HTR-8/SVneo (cell line): ENCODE measurements at regions not wholly inside any gene's neighbourhood (a gene's known extent, or its start where the extent isn't known, plus 50 kb on each side); places are given as distances from the start of the nearest gene placed in this dataset.
"Not testable (repeated sequence)": the region's sequence is repeated elsewhere in the genome, so short reads cannot be mapped to it uniquely, and the experiment has no call there.

Source experiments
- DNase-seq: peaks from one replicate; pipeline ENCODE4 v3.0.0; 2011; ENCODE audit warnings: low spot score, mixed read lengths; ENCODE audit not compliant: insufficient read length
- FAIRE-seq: peaks from 2 replicates; lab custom pipeline; 2011; peaks lifted over from hg19 to GRCh38; lab: Jason Lieb, UNC

DNA sequence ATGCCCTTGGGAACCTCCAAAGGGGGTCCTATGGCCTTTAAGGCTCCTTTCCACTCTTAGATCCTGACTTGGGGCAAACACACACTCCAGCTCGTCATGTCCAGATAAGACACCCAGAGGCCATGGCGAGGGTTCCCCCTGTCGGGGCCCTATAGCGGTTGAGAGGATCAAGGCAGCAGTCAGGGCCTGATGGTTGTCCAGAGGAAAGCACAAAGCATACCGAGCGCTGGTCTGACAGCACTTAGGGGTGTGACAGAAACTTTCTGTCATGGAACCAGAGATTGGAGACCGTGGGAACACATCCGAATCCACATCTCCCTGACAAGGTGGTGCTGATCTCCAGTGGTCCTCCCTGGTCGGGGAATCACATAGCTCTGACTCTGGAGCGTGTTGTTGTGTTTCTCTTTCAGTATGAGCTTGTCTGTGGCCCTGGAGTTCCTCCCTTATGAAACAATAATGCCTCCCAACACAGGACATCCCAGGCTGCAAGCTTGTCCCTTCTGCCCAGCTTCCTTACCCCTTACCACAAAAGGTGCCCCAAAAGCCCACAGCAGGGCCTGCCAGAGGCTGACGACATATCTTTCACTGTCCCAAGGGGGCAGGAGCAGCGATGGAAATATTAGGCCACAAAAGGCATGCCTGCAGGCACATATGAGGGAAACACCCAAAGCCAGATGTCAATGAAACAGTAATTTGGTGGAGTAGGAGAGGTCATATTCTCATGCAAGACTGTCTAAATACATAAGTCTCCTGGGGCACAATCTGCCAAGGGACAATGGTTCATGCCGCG lies 144.2 kb downstream of the ADRA2C start:
- FAIRE-seq, DNase-seq: not testable (repeated sequence)

DNA sequence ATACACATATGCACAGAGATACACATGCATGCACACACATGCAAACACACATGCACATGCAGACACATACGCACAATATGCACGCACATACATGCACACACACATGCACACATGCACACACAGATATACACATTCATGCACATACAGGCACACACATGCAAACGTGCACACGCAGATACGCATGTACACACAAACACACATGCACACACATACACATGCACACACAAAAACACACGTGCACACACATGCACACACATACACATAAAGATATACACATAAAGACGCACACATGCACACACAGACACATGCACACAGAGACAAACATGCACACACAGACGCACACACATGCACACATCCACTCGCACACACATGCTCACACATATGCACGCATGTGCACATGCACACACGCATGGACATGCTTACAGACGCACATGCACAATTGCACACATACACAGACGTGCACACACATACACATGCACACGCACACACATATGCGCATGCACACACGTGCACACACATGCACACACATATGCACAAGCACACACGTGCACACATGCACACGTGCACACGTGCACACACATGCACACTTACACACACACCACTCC lies 145.2 kb downstream of the ADRA2C start:
- FAIRE-seq (peak; percentile 97), DNase-seq (no peak)

DNA sequence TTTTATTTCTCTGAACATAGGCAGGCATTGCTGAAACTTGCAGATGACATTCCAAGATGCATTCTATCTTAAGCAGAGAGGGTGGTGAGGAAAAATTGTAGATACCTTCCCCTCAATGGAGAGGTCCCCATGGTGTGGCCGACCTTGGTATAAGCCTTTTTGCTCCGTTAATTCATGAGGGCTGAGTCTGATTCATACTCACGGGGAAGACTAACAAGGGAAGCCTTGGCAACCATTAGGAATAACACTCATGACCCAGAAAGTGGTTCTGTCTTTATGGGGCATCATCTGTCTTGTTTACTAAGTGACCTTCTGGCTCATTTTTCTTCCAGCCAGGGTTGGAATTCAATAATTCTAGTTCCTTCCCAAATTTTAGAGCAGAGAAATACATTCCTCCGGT lies 148.3 kb downstream of the ADRA2C start:
- DNase-seq, FAIRE-seq: not testable (repeated sequence)

DNA sequence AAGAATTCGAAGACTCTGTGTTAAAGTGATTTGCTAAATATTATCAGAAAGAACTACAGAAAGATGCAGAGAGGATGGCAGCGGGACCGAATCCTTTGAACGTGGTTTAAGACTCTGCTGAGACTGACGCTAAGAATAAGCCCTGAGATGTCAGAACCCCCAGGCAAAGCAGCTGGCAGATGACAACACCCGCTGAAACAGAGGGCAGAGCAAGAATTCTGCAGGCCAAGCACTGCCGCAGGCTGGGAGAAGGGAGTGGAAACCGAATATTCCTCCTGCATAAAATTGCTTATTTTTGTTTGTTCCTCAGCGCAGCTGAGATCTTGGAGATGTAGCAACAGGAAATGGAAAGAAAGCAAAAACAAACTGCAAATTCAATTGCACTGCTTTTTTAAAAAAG lies 153.3 kb downstream of the ADRA2C start:
- FAIRE-seq, DNase-seq: not testable (repeated sequence)

DNA sequence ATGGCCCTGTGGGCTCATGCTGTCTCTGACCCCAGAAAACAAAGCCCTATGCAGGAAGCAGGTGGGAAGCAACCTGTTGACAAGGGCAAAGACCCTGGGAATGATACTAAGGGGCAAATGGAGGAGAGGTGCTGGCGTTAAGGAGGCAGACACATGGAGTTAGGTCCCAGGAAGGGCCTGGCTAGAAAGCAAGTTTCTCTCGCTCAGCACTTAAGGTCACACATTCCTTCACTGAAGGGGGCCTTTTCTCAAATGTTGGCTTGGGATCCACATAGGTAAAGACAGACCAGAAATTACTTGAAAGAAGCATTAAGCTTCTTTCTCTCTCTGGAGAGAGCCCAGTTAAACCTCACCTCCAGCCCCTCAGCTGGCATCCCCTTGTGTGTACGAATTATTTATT lies 155.7 kb downstream of the ADRA2C start:
- not testable (repeated sequence) for FAIRE-seq, DNase-seq

DNA sequence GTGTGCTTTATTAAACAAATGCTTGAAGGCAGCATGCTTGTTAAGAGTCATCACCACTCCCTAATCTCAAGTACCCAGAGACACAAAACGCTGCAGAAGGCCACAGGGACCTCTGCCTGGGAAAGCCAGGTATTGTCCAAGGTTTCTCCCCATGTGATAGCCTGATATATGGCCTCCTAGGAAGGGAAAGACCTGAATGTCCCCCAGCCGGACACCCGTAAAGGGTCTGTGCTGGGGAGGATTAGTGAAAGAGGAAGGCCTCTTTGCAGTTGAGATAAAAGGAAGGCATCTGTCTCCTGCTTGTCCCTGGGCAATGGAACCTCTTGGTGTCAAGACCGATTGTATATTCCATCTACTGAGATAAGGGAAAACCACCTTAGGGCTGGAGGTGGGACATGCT lies 159.7 kb downstream of the ADRA2C start:
- not testable (repeated sequence) for FAIRE-seq, DNase-seq

DNA sequence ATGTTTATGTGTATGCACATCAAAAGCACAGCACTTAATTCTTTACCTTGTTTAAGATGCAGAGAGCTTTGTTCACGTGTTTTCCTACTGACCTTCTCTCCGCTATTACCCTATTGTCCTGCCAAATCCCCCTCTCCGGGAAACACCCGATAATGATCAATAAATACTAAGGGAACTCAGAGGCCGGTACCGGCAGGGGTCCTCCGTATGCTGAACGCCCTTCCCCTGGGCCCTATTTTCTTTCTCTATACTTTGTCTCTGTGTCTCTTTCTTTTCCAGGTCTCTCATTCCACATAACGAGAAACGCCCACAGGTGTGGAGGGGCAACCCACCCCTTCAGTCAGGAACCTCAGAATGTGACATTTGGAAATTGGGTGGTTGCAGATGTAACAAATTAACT lies 160.1 kb downstream of the ADRA2C start:
- not testable (repeated sequence) for DNase-seq, FAIRE-seq

DNA sequence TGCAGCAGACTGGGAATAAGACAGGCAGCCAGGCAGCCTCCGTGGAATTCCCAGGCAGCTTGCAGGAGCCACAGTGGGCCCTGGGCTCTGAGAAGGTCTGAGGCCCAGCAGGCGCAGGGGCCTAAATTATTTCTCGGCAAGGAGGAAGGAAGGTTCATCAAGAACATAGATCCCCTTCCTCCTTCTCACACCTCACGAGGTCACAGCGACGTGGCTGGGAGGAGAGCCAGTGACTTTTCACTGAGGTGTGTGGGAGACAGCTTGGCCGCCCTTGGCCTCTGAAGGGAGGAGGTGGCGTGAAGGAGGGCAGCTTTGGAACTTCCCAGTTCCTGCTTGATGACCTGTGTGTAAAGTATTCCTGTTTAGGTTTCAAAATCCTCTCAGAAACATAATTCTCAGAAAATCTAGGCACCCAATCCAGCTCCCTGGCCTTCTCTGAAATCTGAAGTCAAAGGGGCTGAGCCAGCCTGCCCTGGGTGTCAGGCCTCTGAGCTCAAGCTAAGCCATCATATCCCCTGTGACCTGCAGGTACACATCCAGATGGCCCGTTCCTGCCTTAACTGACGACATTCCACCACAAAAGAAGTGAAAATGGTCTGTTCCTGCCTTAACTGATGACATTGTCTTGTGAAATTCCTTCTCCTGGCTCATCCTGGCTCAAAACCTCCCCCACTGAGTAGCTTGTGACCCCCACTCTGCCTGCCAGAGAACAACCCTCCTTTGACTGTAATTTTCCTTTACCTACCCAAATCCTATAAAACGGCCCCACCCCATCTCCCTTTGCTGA lies 161.0 kb downstream of the ADRA2C start:
- FAIRE-seq, result peak; percentile 46
- DNase-seq, result not testable (repeated sequence)

DNA sequence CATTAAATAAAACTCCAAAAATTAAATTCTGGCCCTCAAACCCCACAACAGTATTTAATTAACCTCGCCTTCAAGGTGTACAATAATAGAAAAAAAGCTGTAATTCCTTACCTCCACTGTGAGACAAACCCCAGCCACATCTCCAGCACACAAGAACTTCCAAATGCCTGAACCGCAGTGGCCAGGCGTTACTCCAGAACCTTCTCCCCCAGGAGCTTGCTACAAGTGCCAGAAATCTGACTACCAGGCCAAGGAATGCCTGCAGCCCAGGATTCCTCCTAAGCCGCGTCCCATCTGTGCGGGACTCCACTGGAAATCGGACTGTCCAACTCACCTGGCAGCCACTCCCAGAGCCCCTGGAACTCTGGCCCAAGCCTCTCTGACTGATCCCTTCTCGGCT lies 163.2 kb downstream of the ADRA2C start:
- not testable (repeated sequence) for DNase-seq, FAIRE-seq

DNA sequence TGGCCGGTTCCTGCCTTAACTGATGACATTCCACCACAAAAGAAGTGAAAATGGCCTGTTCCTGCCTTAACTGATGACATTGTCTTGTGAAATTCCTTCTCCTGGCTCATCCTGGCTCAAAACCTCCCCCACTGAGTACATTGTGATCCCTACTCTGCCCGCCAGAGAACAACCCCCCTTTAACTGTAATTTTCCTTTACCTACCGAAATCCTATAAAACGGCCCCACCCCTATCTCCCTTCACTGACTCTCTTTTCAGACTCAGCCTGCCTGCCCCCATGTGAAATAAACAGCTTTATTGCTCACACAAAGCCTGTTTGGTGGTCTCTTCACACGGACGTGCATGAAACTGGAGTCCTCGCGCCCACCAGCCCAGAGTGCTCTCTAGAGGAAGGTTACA lies 166.5 kb downstream of the ADRA2C start:
- not testable (repeated sequence) for DNase-seq, FAIRE-seq

DNA sequence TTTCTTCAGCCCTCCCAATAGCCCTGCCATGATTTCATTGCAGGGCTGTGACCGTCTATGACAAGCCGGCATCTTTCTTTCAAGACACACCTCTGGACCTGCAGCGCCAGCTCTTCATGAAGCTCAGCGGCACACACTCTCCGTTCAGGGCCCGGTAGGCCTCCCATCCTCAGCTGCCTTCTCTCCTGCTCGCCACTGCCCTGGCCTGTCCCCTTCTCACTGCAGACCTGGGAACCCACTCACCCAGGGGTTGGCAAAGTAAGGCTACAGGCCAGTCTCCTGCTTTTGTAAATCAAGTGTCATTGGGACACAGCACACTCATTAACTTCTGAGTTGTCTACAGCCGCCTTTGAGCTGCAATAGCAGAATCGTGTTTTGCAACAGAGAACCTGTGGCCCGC lies 169.2 kb downstream of the ADRA2C start:
- FAIRE-seq, DNase-seq: not testable (repeated sequence)

DNA sequence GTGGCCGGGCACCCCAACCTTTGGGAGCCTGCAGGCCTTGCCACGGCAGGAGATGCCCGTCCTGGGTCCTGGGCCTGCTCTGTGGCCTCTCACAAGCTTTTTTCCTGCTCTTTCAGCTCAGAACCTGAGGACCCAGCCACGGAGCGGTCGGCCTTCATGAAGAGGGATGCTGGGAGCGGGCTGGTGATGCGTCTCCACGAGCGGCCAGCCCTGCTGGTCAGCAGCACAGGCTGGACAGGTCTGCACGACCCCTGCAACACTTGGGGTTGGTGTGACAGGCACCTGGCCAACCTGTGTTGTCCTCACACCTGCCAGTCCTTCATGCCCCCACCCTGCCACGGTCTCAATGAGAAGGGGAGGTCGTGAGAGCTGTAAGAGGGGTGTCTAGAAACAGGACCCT lies 170.0 kb downstream of the ADRA2C start:
- FAIRE-seq (no peak), DNase-seq (no peak)

DNA sequence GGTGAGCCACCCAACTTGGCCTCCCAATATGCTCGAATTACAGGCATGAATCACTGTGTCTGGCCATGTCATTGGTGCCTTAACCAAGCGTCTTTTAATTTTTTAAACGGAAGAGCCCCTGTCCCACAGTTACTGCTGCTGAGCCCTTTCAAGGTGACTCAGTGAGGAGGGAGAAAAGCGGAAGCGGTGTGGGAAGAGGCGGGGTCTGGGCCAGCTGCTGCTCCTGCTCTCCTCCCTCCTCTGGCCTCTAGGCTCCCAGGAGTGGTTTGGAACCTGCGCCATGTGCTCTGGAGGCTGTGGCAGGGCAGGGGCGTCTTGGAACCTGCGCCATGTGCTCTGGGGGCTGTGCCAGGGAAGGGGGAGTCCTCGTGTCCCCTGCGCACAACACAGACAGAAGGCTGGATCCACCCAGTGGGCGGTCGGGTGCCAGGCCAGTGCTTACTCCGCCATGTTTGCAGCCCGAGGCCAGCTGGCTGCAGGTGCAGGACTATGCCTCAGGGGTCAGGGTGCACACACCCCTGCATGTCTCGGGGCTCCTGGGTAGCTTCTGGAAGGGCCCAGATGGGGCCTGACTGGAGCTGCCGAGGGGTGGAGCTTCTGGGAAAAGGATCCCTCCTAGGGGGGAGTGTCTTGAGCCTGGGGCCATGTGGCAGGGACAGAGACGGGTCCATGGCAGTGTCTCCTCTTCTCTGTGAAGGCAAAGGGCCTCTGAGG lies 171.8 kb downstream of the ADRA2C start:
- DNase-seq, FAIRE-seq: not testable (repeated sequence)

DNA sequence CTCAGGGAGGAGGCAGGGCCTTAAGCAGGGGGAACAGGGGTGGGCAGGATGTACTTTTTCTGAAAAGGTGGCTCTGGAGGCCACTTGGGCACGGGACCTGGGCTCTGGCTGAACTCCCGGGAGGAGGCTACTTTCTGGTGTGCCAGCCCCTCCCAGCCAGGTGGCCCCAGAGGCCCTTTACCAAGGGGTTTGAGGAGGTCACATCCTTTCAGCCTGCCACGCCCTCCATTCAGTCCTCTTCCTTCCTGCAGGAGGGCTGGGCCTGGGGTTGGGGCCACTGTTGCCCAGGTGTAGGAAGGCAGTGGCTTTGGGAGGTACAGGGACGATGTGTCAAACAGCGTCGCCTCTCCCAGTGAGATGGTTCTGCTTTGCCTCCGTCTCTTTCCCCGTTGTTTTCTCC lies 172.5 kb downstream of the ADRA2C start:
- DNase-seq, FAIRE-seq: not testable (repeated sequence)

DNA sequence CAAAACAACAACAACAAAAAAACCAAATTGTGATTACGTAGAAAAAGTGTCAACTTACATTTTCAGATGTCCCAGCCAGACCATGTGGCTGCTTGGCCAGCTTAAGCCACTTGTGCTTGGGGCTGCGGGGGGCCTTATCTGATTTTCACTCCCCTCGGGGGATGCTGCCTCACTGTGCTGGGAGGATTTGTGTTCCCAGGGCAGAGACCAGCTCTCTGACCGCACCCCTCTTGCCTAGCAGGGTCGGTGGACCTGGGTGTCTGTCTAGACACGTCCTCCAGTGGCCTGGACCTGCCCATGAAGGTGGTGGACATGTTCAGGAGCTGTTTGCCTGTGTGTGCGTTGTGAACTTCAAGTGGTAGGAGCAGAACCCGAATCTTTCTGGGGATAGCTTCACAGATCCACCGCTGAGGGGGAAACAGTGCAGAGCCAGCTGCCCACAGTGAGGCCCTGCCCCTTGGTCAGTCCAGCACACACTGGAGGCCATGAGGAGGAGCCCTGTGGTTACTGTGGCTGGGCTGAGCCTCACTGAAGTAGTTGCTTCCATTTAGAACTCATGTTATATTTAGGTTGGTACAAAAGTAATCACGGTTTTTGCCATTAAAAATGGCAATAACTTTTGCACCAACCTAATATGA lies 173.9 kb downstream of the ADRA2C start:
- not testable (repeated sequence) for FAIRE-seq, DNase-seq

DNA sequence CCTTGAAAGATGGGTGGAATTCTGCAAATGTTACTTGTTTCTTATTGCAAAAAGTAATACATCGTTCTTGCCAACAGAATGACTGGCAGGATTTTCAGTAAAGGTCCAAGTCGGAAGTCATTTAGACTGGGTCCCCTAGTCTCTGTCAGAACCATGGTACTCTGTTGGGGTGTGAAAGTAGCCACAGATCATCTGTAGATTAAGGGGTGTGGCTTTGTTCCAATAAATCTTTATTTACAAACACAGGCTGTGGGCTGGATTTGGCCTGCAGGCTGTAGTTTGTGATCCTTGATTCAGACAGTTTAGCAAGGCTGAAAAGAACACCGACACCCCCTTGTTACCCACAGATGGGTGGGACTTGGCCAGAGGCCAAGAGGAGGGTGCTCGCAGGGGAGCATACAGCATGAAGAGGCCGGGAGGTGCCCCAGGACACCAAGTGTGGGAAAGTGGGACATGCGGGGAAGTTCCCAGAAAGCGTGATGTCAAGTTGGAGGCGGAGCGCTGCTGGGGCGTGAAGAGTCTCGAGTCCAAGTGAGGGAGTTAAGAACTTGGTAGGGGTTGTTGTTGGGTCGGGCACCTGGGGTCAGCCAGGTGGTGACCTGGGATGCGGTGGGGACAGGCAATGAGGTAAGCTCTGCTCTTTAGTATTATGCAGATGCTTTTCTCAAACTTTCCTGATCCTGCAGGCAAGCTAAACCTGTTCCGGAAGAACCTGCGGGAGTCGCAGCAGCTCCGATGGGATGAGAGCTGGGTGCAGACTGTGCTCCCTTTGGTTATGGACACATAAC lies 175.7 kb downstream of the ADRA2C start:
- DNase-seq, FAIRE-seq: not testable (repeated sequence)

DNA sequence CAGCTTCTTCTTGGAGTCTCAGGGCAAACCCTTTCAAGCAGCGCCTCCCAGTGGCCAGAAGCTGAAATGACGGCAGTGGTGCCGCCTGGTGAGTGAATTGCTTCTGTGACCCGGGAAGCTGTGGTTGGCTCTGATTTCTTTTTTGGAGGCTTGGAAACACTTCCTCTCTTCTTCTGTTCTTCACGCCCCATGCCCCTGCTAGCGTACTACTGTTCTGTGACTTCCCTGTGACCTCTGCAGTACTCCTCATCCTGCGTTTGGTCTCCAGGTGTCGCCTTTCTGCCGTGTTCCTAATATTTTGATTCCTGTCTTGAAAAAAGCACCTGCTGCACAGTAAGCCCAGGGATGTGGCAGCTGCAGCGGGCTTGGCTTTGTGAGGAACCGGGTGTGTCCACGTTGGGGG lies 176.4 kb downstream of the ADRA2C start:
- DNase-seq, FAIRE-seq: not testable (repeated sequence)

DNA sequence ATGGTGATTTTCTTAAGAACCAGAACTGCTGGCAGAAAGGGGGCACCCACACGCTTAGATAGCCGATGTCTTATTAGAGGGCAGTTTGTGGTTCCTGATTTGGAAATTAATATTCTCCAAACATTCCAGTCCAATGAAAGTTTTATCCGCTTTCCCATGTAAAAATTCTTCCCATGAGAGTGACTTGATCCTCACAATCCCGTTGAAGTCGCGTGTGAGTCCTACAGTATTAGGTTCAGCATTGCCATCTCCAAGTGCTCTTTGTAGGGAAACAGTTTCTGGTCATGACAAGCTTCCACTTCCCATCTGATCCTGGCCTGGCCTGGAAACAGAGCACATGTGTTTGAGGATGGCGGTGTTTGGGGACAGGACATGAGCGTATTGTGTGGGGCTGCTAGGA lies 176.9 kb downstream of the ADRA2C start:
- FAIRE-seq, DNase-seq: not testable (repeated sequence)
